ENCODE measurements at regions not wholly inside any gene's neighbourhood (a gene's known extent, or its start where the extent isn't known, plus 50 kb on each side); places are given as distances from the start of the nearest gene placed in this dataset.

DNA sequence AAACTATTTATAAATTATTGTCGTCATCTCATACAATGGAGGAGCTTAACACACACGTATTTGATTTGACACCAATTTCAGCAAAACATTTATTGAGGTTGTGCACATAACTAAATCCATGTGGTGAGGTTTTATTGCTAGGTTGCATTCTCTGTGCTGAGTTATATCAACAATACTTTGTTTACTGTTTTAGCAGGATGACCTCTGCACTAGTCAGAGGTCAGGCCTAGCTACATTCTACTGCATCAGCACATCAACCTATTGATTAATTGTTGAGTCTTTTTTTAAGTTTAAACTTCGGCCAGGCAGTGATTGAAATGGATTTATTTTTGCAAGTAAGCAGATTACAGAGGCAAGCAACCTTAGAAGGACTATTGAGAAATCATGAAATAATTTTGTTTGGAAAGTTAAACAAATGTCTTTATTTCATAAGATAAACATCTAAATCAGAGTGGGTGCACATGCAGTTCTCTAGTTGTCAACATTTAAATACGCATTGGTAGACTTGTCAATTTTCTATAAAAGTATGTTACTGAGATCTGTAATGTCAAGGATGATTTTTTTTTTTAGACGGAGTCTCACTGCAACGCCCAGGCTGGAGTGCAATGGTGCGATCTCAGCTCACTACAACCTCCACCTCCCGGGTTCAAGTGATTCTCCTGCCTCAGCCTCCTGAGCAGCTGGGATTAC, 75.2 kb upstream of the CD28 start:
- no peak overlapping the region for H3K56ac ChIP-seq (replicated peaks; ENCODE audit: insufficient read length, low read depth, low read length)
- H3K9me3 ChIP-seq (ENCODE audit: insufficient read depth in 2 of 2, low read depth in 1 of 2, low read length in 1 of 2), result no peaks in the 10 kb centered on the region
- H3K79me1 ChIP-seq (ENCODE audit: low read depth, low read length), result no peaks in the 10 kb centered on the region
- no peak overlapping the region for H4K91ac ChIP-seq (replicated peaks; ENCODE audit: insufficient read length, low read length)
- no peak for FAIRE-seq
- TF ChIP-seq BRCA1 (IDR thresholded peaks at IDR 0.05; ENCODE audit: low read depth, low read length), result no peak
- no peak for TF ChIP-seq SP4 (IDR thresholded peaks at IDR 0.05; ENCODE audit: low read length)
- no peak for TF ChIP-seq JUN (IDR thresholded peaks at IDR 0.05; ENCODE audit: low read depth, low read length)
- H3K23me2 ChIP-seq (ENCODE audit: low read depth, low read length), result no peaks in the 10 kb centered on the region
- H4K20me1 ChIP-seq (replicated peaks in 1 of 2; ENCODE audit: control insufficient read depth in 1 of 2, insufficient read depth in 2 of 2, low read length in 2 of 2), result no peaks in the 10 kb centered on the region
- no peak overlapping the region for H2BK15ac ChIP-seq (ENCODE audit: low read length)
- H3K79me2 ChIP-seq (ENCODE audit: control insufficient read depth in 1 of 2, insufficient read depth in 2 of 2, low read length in 2 of 2), result no peaks in the 10 kb centered on the region
- no peak overlapping the region for H3K23ac ChIP-seq (ENCODE audit: insufficient read length)
- H4K5ac ChIP-seq (ENCODE audit: insufficient read length, low read depth, low read length), result no peak overlapping the region
- no peak overlapping the region for H3K18ac ChIP-seq (ENCODE audit: extremely low read depth, low read length)
- no peaks in the 10 kb centered on the region for H3K4me1 ChIP-seq (replicated peaks in 1 of 4; ENCODE audit: control insufficient read depth in 3 of 4, insufficient read depth in 4 of 4, low read length in 3 of 4)
- H3K14ac ChIP-seq (ENCODE audit: insufficient read length), result no peak overlapping the region
- 86% methylated on average over 8 of the region's 8 CpGs; no CpG with 5 or more reads in 1 of the 2 experiments for WGBS, 2 experiments (ENCODE audit: extremely low coverage in 1 of 2, insufficient coverage in 1 of 2, insufficient read length in 1 of 2, insufficient replicate concordance in 2 of 2, low coverage in 1 of 2, low lambda C conversion rate in 2 of 2, missing lambda C conversion rate in 1 of 2)
- H3K36me3 ChIP-seq (ENCODE audit: control insufficient read depth in 2 of 4, insufficient read depth in 4 of 4, low read length in 3 of 4), result no peaks in the 10 kb centered on the region
- CTCF ChIA-PET (ENCODE audit: partially characterized antibody), result interaction anchor here (0.6 to 1.3 kb wide), 2 partner anchors 22 to 105 kb away, joined by 3 to 4 read pairs; no protein-coding TSS in a partner anchor
- DNase-seq (ENCODE audit: low read depth in 1 of 2, low spot score in 2 of 2), result no peak
- H2BK12ac ChIP-seq (ENCODE audit: low read depth, low read length), result no peak overlapping the region
- H2AK5ac ChIP-seq (ENCODE audit: low read depth, low read length), result no peak overlapping the region
- no peak overlapping the region for H3K4ac ChIP-seq (replicated peaks; ENCODE audit: insufficient read length, low read depth, low read length)
- H2AFZ ChIP-seq (ENCODE audit: low read length), result no peak overlapping the region
- no peak overlapping the region for H4K8ac ChIP-seq (ENCODE audit: extremely low read depth, insufficient read depth, low read length)
- POLR2A ChIA-PET (ENCODE audit: partially characterized antibody), result no interaction called here
- no peaks in the 10 kb centered on the region for H3K27me3 ChIP-seq (replicated peaks in 1 of 4; ENCODE audit: control insufficient read depth in 3 of 4, extremely low read depth in 1 of 4, insufficient read depth in 3 of 4, low read length in 3 of 4)
- H3K9ac ChIP-seq (replicated peaks in 1 of 4; ENCODE audit: extremely low read depth in 1 of 4, low read depth in 3 of 4, low read length in 3 of 4), result no peak overlapping the region
- no peak overlapping the region for H3K4me2 ChIP-seq (ENCODE audit: insufficient read depth in 1 of 2, low read depth in 2 of 2, low read length in 2 of 2)
- no peak overlapping the region for H2BK20ac ChIP-seq (ENCODE audit: low read length)
- no peak overlapping the region for H2BK120ac ChIP-seq (replicated peaks; ENCODE audit: low read depth, low read length)
- H3K27ac ChIP-seq (ENCODE audit: low read depth, low read length), result no peak overlapping the region
- H3K4me3 ChIP-seq (ENCODE audit: extremely low read depth in 1 of 4, insufficient read depth in 2 of 4, low read depth in 3 of 4, low read length in 4 of 4), result no peak overlapping the region
- no peak overlapping the region for H2BK5ac ChIP-seq (ENCODE audit: low read depth, low read length)
